Suprapubic skin (tissue), 4 donors: ENCODE measurements at regions not wholly inside any gene's neighbourhood (a gene's known extent, or its start where the extent isn't known, plus 50 kb on each side); places are given as distances from the start of the nearest gene placed in this dataset.

ENCODE experiments used
- CTCF ChIP-seq, 2 donors: fragments of 200-600 bp in 1 of 2; fragments of 450-650 bp in 1 of 2; sonication (generic) in 1 of 2; IDR thresholded peaks; one replicate each; pipeline ENCODE4 v1.5.1; 2016 to 2019; ENCODE audit warnings: antibody characterized with exemption in 2 of 2, mild to moderate bottlenecking in 1 of 2, moderate library complexity in 1 of 2
- EP300 ChIP-seq: sonication (generic); formaldehyde crosslinking; IDR thresholded peaks from one replicate; pipeline ENCODE4 v1.6.1; 2017; ENCODE audit warnings: antibody characterized with exemption
- POLR2A ChIP-seq, 2 donors: fragments of 450-650 bp; IDR thresholded peaks; one replicate each; pipeline ENCODE4 v1.6.1; 2017; ENCODE audit warnings: antibody characterized with exemption in 2 of 2, mild to moderate bottlenecking in 2 of 2, moderate library complexity in 2 of 2
- POLR2AphosphoS5 ChIP-seq, 3 donors: sonication (generic); formaldehyde crosslinking; IDR thresholded peaks; one replicate each; pipeline ENCODE4 v1.6.1; 2017; ENCODE audit warnings: antibody characterized with exemption in 3 of 3

- TF ChIP-seq CTCF (IDR thresholded peaks at IDR 0.05) = no peak
- no peak for TF ChIP-seq POLR2A (IDR thresholded peaks at IDR 0.05)
- no peak for TF ChIP-seq POLR2AphosphoS5 (IDR thresholded peaks at IDR 0.05)
- TF ChIP-seq EP300 = no peak
Measured at GRCh38 chr4:37068580-37068979, 176.0 kb upstream of the NWD2 start.
